CD4-positive, alpha-beta memory T cell (primary cell): ENCODE measurements at regions not wholly inside any gene's neighbourhood (a gene's known extent, or its start where the extent isn't known, plus 50 kb on each side); places are given as distances from the start of the nearest gene placed in this dataset.

Source experiments
- CTCF ChIA-PET: fragments of 350-600 bp; sonication (Branson Sonifier 250); formaldehyde crosslinking; loops from one replicate; lab custom pipeline; 2021; ENCODE audit warnings: inconsistent platforms; ENCODE audit not compliant: partially characterized antibody; lab: Charles Lee
- POLR2A ChIA-PET: fragments of 350-600 bp; sonication (Branson Sonifier 250); formaldehyde crosslinking; loops from one replicate; lab custom pipeline; 2021; ENCODE audit not compliant: partially characterized antibody; lab: Charles Lee
- DNase-seq, 5 donors: peaks; one replicate each; pipeline versions ENCODE4 v3.0.0 to v3.0.0-alpha.2; 2020 to 2022; ENCODE audit warnings: mixed read lengths in 1 of 5
- H3K27ac ChIP-seq: one replicate; pipeline ENCODE4 v1.7.0; 2013; ENCODE audit warnings: low read depth, low read length
- H3K27me3 ChIP-seq: 2 replicates; pipeline ENCODE4 v1.7.0; 2013; ENCODE audit warnings: mild to moderate bottlenecking, low read length, moderate library complexity; ENCODE audit not compliant: insufficient read depth
- H3K36me3 ChIP-seq: 2 replicates; pipeline ENCODE4 v1.7.0; 2013; ENCODE audit warnings: mild to moderate bottlenecking, low read length, moderate library complexity; ENCODE audit not compliant: insufficient read depth
- H3K4me1 ChIP-seq: 2 replicates; pipeline ENCODE4 v1.7.0; 2013; ENCODE audit warnings: mild to moderate bottlenecking, low read length, moderate library complexity; ENCODE audit not compliant: insufficient read depth
- H3K4me3 ChIP-seq, 2 donors: one replicate each; pipeline ENCODE4 v1.7.0; 2013; ENCODE audit warnings: low read length in 2 of 2, mild to moderate bottlenecking in 1 of 2
- H3K9me3 ChIP-seq, 2 donors: one replicate each; pipeline ENCODE4 v1.7.0; 2013; ENCODE audit warnings: low read length in 2 of 2, control low read depth in 1 of 2; ENCODE audit not compliant: control insufficient read depth in 1 of 2
- H3K27ac Mint-ChIP-seq, 7 donors: one replicate each; pipeline ENCODE4 v1.8.0; 2020 to 2021; ENCODE audit warnings: mixed read lengths in 7 of 7, mild to moderate bottlenecking in 6 of 7, inconsistent platforms in 3 of 7, moderate library complexity in 3 of 7
- H3K27me3 Mint-ChIP-seq, 2 donors: one replicate each; pipeline ENCODE4 v1.8.0; 2020 to 2021; ENCODE audit warnings: mixed read lengths in 2 of 2
- H3K36me3 Mint-ChIP-seq, 2 donors: one replicate each; pipeline ENCODE4 v1.8.0; 2020 to 2021; ENCODE audit warnings: mixed read lengths in 2 of 2, inconsistent platforms in 1 of 2, mild to moderate bottlenecking in 1 of 2
- H3K4me1 Mint-ChIP-seq, 4 donors: one replicate each; pipeline ENCODE4 v1.8.0; 2020 to 2021; ENCODE audit warnings: mixed read lengths in 4 of 4, mild to moderate bottlenecking in 1 of 4
- H3K4me3 Mint-ChIP-seq, 8 donors: one replicate each; pipeline ENCODE4 v1.8.0; 2020 to 2021; ENCODE audit warnings: mixed read lengths in 8 of 8, mild to moderate bottlenecking in 7 of 8, moderate library complexity in 6 of 8, inconsistent platforms in 3 of 8
- H3K9me3 Mint-ChIP-seq, 8 donors: one replicate each; pipeline ENCODE4 v1.8.0; 2020 to 2021; ENCODE audit warnings: mixed read lengths in 8 of 8, mild to moderate bottlenecking in 5 of 8, inconsistent platforms in 3 of 8, moderate library complexity in 1 of 8
- intact Hi-C: fragments of 100-400 bp; cut with micrococcal nuclease; formaldehyde crosslinking; loops from one replicate; pipeline ENCODE4 v1.15.1; 2023

DNA sequence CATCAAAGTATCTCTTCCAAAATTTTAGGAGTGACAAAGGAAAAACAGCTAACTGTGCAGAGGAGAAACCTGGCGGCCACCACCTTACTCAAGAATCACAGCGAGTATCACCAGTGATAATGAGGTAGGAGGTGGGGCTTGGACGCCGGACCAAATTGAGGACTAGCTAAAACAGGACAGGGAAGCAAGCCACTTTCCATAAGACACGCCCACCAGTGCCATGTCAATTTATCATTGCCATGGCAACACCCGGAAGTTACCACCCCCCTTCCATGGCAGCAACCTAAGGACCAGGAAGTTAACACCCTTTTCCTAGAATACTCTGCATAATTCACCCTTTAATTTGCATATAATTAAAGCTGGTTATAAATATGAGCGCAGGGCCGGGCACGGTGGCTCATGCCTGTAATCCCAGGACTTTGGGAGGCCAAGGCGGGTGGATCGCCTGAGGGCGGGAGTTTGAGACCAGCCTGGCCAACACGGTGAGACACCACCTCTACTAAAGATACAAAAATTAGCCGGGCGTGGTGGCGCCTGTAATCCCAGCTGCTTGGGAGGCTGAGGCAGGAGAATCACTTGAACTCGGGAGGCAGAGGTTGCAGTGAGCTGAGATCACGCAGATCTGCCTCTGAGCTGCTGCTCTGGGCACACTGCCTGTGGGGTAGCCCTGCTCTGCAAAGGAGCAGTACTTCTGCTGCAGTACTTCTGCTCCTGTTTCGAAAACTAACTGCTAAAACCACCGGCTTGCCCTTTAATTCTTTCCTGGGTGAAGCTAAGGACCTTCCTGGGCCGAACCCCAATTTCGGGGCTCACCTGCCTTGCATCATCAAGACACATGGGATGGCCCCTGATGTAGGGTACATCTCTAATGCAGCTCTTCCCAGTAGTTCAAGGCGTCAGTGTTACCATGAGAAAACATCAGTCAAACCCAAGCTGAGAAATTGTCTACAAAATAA lies 116.7 kb downstream of the HMX1 start:
- no peaks in the 10 kb centered on the region for H3K9me3 ChIP-seq
- ChIA-PET CTCF (no interaction called here), POLR2A (no interaction called here)
- H3K9me3 Mint-ChIP-seq, result peaks cover 0 to 1% (median 0%) of the 10 kb centered on the region in 8 donors
- no peak overlapping the region for H3K4me3 ChIP-seq
- H3K4me1 Mint-ChIP-seq, result no peaks in the 10 kb centered on the region
- H3K27ac ChIP-seq, result no peak overlapping the region
- no peak for DNase-seq
- intact Hi-C loops, result no loop called here
- no peaks in the 10 kb centered on the region for H3K36me3 ChIP-seq
- no peaks in the 10 kb centered on the region for H3K36me3 Mint-ChIP-seq
- H3K27ac Mint-ChIP-seq, result no peak overlapping the region
- no peak overlapping the region for H3K4me3 Mint-ChIP-seq
- no peaks in the 10 kb centered on the region for H3K4me1 ChIP-seq
- H3K27me3 Mint-ChIP-seq, result no peaks in the 10 kb centered on the region
- H3K27me3 ChIP-seq, result no peaks in the 10 kb centered on the region

DNA sequence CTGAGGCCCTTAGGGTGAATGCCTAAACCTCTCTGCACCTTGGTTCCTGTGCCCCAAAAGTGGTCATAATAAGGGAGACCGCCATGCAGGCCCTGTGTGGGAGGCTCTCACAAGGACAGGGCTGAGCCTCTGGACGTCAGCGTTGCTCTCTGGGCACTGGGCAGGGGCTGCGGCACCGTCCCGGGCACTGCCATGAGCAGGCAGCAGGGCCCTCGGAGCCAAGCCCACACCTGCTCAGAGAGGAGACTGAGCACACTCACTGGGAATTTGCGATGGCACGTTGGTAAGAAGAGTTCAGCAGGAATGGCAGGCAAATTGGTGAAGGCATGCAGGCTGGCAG lies 123.4 kb downstream of the HMX1 start:
- CTCF ChIA-PET, result no interaction called here
- peaks cover 0 to 8% (median 1%) of the 10 kb centered on the region in 8 donors for H3K9me3 Mint-ChIP-seq
- no peak for DNase-seq

DNA sequence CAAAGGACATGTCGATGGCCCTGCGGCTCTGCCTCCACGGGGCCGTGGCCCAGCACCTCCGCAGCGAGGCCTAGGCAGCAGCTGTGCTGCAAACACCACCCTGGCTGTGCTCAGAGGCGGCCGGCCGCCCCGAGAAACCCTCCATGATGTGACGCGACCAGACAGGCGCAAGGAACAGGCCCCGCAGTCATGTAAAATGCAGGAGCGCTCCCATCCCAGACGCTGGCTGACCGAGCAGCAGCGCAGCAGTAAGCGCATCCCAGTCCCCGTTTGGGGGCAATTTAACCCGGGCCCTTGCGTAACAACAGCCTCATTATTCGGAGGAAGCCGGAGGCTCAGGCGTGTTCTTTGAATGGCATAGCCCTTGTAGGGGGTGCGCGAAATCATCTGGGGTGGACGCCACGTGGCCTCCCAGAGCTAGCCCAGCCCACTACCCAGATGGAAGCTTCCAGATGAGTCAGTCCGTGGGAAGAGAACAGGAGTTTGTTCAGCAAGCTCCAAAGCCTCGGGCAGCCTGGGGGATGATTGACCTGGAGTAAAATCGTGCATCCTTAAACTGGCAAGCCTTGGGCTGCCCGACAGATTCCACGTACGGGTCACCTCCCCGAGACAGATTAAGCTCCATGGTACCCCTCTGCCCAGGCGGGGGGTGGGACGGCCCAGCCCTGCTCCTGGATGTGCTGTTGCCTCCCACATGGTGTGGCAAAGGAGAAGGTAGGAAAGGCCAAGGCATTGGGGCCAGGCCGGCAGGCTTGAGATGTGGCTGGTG lies 124.0 kb downstream of the HMX1 start:
- no peak for DNase-seq
- ChIA-PET POLR2A (no interaction called here), CTCF (no interaction called here)
- no peaks in the 10 kb centered on the region for H3K36me3 Mint-ChIP-seq
- Histone ChIP-seq H3K9me3 (no peaks in the 10 kb centered on the region), H3K27ac (no peak overlapping the region), H3K4me1 (no peaks in the 10 kb centered on the region), H3K27me3 (no peaks in the 10 kb centered on the region), H3K4me3 (no peak overlapping the region), H3K36me3 (no peaks in the 10 kb centered on the region)
- no peaks in the 10 kb centered on the region for H3K4me1 Mint-ChIP-seq
- no peak overlapping the region for H3K4me3 Mint-ChIP-seq
- peaks cover 0 to 8% (median 2%) of the 10 kb centered on the region in 8 donors for H3K9me3 Mint-ChIP-seq
- no peak overlapping the region for H3K27ac Mint-ChIP-seq
- intact Hi-C loops, result no loop called here
- peaks cover 7 to 11% of the 10 kb centered on the region in 2 donors for H3K27me3 Mint-ChIP-seq

More for the DNA sequence above, 123.4 kb downstream of the HMX1 start:
- Histone ChIP-seq H3K4me1 (no peaks in the 10 kb centered on the region), H3K27ac (no peak overlapping the region), H3K27me3 (no peaks in the 10 kb centered on the region), H3K4me3 (no peak overlapping the region), H3K9me3 (no peaks in the 10 kb centered on the region), H3K36me3 (no peaks in the 10 kb centered on the region)
- Mint-ChIP-seq H3K36me3 (no peaks in the 10 kb centered on the region), H3K27ac (no peak overlapping the region), H3K4me1 (no peaks in the 10 kb centered on the region), H3K4me3 (no peak overlapping the region), H3K27me3 (peaks cover 5 to 9% of the 10 kb centered on the region in 2 donors)
- POLR2A ChIA-PET, result no interaction called here
- intact Hi-C loops, result no loop called here

DNA sequence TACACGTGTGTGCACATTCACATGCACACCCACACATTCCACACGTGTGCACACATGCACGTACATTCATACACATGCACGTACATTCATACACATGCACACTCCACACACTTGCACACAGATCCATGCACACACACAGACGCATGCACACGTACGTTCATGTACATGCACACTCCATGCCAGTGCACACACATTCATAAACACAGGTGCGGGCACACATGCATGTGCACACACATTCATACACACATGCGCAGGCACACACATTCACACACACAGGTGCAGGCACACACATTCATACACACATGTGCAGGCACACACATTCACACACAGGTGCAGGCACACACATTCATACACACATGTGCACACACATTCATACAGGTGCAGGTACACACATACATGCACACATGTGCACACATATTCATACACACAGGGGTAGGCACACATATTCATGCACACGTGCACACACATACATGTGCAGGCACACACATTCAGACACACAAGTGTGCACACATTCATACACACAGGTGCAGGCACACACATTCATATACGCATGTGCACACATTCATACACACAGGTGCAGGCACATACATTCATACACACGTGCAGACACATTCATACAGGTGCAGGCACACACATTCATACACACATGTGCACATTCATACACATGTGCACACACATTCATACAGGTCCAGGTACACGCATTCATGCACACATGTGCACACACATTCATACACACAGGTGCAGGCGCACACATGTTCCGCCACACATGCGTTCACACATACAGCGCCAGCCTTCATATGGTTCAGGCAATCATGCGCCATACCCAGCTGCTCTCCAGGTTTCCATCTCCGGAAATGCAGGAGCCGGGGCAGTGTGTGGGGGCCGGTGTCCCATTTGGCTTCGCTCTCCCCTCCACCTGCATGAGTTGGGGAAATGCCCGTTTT lies 124.8 kb downstream of the HMX1 start:
- Histone ChIP-seq H3K4me3 (no peak overlapping the region), H3K27me3 (no peaks in the 10 kb centered on the region), H3K27ac (no peak overlapping the region), H3K36me3 (no peaks in the 10 kb centered on the region), H3K9me3 (no peaks in the 10 kb centered on the region), H3K4me1 (no peaks in the 10 kb centered on the region)
- POLR2A ChIA-PET, result no interaction called here
- H3K9me3 Mint-ChIP-seq, result peaks cover 0 to 8% (median 2%) of the 10 kb centered on the region in 8 donors
- no peak for DNase-seq
- intact Hi-C loops, result no loop called here
- H3K27me3 Mint-ChIP-seq, result peaks cover 7 to 11% of the 10 kb centered on the region in 2 donors
- H3K36me3 Mint-ChIP-seq, result no peaks in the 10 kb centered on the region
- no peak overlapping the region for H3K27ac Mint-ChIP-seq
- no peaks in the 10 kb centered on the region for H3K4me1 Mint-ChIP-seq
- H3K4me3 Mint-ChIP-seq, result no peak overlapping the region
- CTCF ChIA-PET, result no interaction called here

DNA sequence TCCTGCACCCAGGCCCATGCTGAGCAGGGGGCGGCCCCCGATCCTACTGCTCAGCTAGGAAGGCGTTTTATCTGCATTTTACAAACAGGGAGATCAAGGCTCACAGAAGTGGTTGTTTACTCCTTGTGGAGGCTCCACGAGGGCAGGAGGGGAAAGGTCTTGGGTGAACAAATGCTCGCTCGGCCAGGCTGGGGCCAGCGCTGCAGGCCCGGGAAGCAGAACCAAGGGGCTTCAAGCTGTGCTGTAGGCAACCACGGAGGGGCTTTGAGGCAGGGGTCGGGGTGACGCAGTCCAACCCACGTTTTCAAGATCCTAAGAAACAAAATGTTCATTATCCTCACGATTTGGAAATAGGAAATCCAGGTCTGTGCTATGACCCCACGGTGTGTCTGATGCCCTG lies 125.8 kb downstream of the HMX1 start:
- Histone ChIP-seq H3K4me1 (no peaks in the 10 kb centered on the region), H3K9me3 (no peaks in the 10 kb centered on the region), H3K4me3 (no peak overlapping the region), H3K27me3 (no peaks in the 10 kb centered on the region), H3K27ac (no peak overlapping the region), H3K36me3 (no peaks in the 10 kb centered on the region)
- H3K4me3 Mint-ChIP-seq, result no peak overlapping the region
- H3K27ac Mint-ChIP-seq, result no peak overlapping the region
- H3K4me1 Mint-ChIP-seq, result no peaks in the 10 kb centered on the region
- CTCF ChIA-PET, result no interaction called here
- intact Hi-C loops, result no loop called here
- H3K27me3 Mint-ChIP-seq, result peaks cover 8 to 11% of the 10 kb centered on the region in 2 donors
- POLR2A ChIA-PET, result no interaction called here
- no peaks in the 10 kb centered on the region for H3K36me3 Mint-ChIP-seq
- H3K9me3 Mint-ChIP-seq, result peaks cover 0 to 8% (median 2%) of the 10 kb centered on the region in 8 donors
- no peak for DNase-seq

DNA sequence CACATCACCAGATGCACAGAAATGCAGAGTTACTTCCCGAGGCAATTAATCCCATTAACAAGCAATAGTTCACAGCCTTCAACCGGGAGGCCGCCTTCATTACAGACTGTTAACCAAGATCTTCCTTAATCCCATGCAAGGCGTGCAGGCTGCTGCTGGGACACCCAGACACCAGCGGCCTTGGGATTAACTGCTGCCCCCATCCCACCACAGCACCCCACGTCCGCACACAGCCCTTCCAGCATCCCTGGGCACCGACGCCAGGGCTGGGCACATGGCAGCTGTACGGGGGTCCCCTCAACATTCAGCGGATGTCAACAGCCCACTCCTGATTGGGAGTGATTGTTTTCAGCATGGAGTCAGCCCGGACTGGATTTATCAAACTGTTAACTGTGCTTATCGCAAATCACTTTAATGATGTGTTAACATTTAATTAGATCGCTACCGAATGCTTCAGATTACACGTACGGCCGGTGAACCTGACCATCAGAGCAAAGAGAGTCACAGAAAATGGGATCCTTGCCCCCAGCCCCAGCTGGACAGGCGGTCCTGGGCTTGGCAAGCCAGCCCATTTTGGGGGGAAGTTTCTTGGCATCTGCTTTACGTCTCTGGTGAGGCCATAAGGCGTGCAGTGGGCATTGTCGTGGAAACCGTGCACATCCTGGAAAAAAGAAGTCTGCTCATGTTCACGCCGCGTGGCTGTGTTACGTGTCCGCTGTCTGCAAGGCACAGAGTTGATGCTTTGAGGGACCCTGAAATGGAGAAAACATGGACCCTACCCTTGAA lies 126.4 kb downstream of the HMX1 start:
- Histone ChIP-seq H3K27ac (no peak overlapping the region), H3K4me1 (no peaks in the 10 kb centered on the region), H3K27me3 (no peaks in the 10 kb centered on the region), H3K9me3 (no peaks in the 10 kb centered on the region), H3K36me3 (no peaks in the 10 kb centered on the region), H3K4me3 (no peak overlapping the region)
- Mint-ChIP-seq H3K9me3 (peaks cover 0 to 8% (median 2%) of the 10 kb centered on the region in 8 donors), H3K36me3 (no peaks in the 10 kb centered on the region), H3K27ac (no peak overlapping the region), H3K4me1 (no peaks in the 10 kb centered on the region), H3K4me3 (no peak overlapping the region), H3K27me3 (peaks cover 8 to 11% of the 10 kb centered on the region in 2 donors)
- intact Hi-C loops, result no loop called here
- ChIA-PET POLR2A (no interaction called here), CTCF (no interaction called here)
- DNase-seq, result no peak
